Activated T-cell treated with anti-CD3 and anti-CD28 coated beads, Interleukin-2, amount 50 U/mL, for 72 hours (primary cell): ENCODE measurements at regions not wholly inside any gene's neighbourhood (a gene's known extent, or its start where the extent isn't known, plus 50 kb on each side); places are given as distances from the start of the nearest gene placed in this dataset.
"Not testable (repeated sequence)": the region's sequence is repeated elsewhere in the genome, so short reads cannot be mapped to it uniquely, and the experiment has no call there.

Source experiments
- ATAC-seq, 2 donors: fragments of 150-1000 bp; cut with Tn5 transposase; replicated peaks in 1 of 2; 2 replicates each; pipeline ENCODE4 v1.10.0; 2021; ENCODE audit warnings: moderate library complexity in 2 of 2, mild to moderate bottlenecking in 1 of 2
- DNase-seq, 2 donors: peaks; one replicate each; pipeline ENCODE4 v3.0.0; 2021 to 2022; ENCODE audit warnings: mixed read lengths in 1 of 2
- H3K27ac Mint-ChIP-seq: one replicate; pipeline ENCODE4 v1.8.0; 2022; ENCODE audit warnings: mild to moderate bottlenecking, moderate library complexity, mixed read lengths
- H3K27me3 Mint-ChIP-seq: one replicate; pipeline ENCODE4 v1.8.0; 2022; ENCODE audit warnings: low read depth, mixed read lengths
- H3K36me3 Mint-ChIP-seq, 2 donors: one replicate each; pipeline ENCODE4 v1.8.0; 2022; ENCODE audit warnings: mixed read lengths in 2 of 2, mild to moderate bottlenecking in 1 of 2; ENCODE audit not compliant: insufficient read depth in 2 of 2
- H3K4me1 Mint-ChIP-seq: one replicate; pipeline ENCODE4 v1.8.0; 2022; ENCODE audit warnings: low read depth, mixed read lengths
- H3K4me3 Mint-ChIP-seq, 2 donors: one replicate each; pipeline ENCODE4 v1.8.0; 2022; ENCODE audit warnings: mild to moderate bottlenecking in 2 of 2, mixed read lengths in 2 of 2, moderate library complexity in 2 of 2
- H3K9me3 Mint-ChIP-seq, 2 donors: one replicate each; pipeline ENCODE4 v1.8.0; 2022; ENCODE audit warnings: mixed read lengths in 2 of 2

- no peaks in the 10 kb centered on the region for H3K36me3 Mint-ChIP-seq
- H3K4me3 Mint-ChIP-seq: no peak overlapping the region
- no peaks in the 10 kb centered on the region for H3K4me1 Mint-ChIP-seq
- peaks cover 3 to 6% of the 10 kb centered on the region in 2 donors for H3K9me3 Mint-ChIP-seq
- no peak overlapping the region for H3K27ac Mint-ChIP-seq
- H3K27me3 Mint-ChIP-seq: no peaks in the 10 kb centered on the region
- DNase-seq: no peak
- ATAC-seq: no peak
Measured at GRCh38 chr4:117549524-117549923, 464.1 kb upstream of the TRAM1L1 start.

- Mint-ChIP-seq H3K27ac (no peak overlapping the region), H3K4me3 (no peak overlapping the region), H3K36me3 (no peaks in the 10 kb centered on the region), H3K27me3 (no peaks in the 10 kb centered on the region), H3K9me3 (peaks cover 3 to 6% of the 10 kb centered on the region in 2 donors), H3K4me1 (no peaks in the 10 kb centered on the region)
- DNase-seq (no peak), ATAC-seq (no peak)
Measured at GRCh38 chr4:117550085-117550484, 464.7 kb upstream of the TRAM1L1 start.

- no peaks in the 10 kb centered on the region for H3K36me3 Mint-ChIP-seq
- no peaks in the 10 kb centered on the region for H3K27me3 Mint-ChIP-seq
- DNase-seq (no peak), ATAC-seq (no peak)
- H3K4me1 Mint-ChIP-seq: no peaks in the 10 kb centered on the region
- no peak overlapping the region for H3K27ac Mint-ChIP-seq
- peaks cover 0 to 6% of the 10 kb centered on the region in 2 donors for H3K9me3 Mint-ChIP-seq
- H3K4me3 Mint-ChIP-seq: no peak overlapping the region
Measured at GRCh38 chr4:117560329-117560728, 474.0 kb upstream of the NDST3 start.

GRCh38 chr4:117574085-117574484 is 460.2 kb upstream of the NDST3 start:
- Mint-ChIP-seq H3K36me3 (no peaks in the 10 kb centered on the region), H3K4me1 (no peaks in the 10 kb centered on the region), H3K27ac (no peak overlapping the region), H3K9me3 (peaks cover 0 to 3% of the 10 kb centered on the region in 2 donors), H3K27me3 (no peaks in the 10 kb centered on the region), H3K4me3 (no peak overlapping the region)
- DNase-seq (no peak), ATAC-seq (no peak)

GRCh38 chr4:117575850-117576249 is 458.4 kb upstream of the NDST3 start:
- no peaks in the 10 kb centered on the region for H3K36me3 Mint-ChIP-seq
- no peaks in the 10 kb centered on the region for H3K27me3 Mint-ChIP-seq
- ATAC-seq: no peak
- H3K4me1 Mint-ChIP-seq: no peaks in the 10 kb centered on the region
- H3K27ac Mint-ChIP-seq: no peak overlapping the region
- DNase-seq: no peak
- no peak overlapping the region for H3K4me3 Mint-ChIP-seq
- peaks cover 0 to 3% of the 10 kb centered on the region in 2 donors for H3K9me3 Mint-ChIP-seq

- Mint-ChIP-seq H3K4me3 (no peak overlapping the region), H3K27ac (no peak overlapping the region), H3K4me1 (no peaks in the 10 kb centered on the region), H3K27me3 (no peaks in the 10 kb centered on the region), H3K36me3 (no peaks in the 10 kb centered on the region), H3K9me3 (peaks cover 0 to 2% of the 10 kb centered on the region in 2 donors)
- DNase-seq (no peak), ATAC-seq (no peak)
Measured at GRCh38 chr4:117577686-117578311, 456.5 kb upstream of the NDST3 start.

- Mint-ChIP-seq H3K9me3 (peaks cover 0 to 2% of the 10 kb centered on the region in 2 donors), H3K27me3 (no peaks in the 10 kb centered on the region), H3K36me3 (no peaks in the 10 kb centered on the region), H3K4me3 (no peak overlapping the region), H3K4me1 (no peaks in the 10 kb centered on the region), H3K27ac (no peak overlapping the region)
- no peak for DNase-seq
- no peak for ATAC-seq
Measured at GRCh38 chr4:117588771-117589170, 445.5 kb upstream of the NDST3 start.

- DNase-seq (no peak), ATAC-seq (no peak)
- Mint-ChIP-seq H3K9me3 (peaks cover 0 to 5% of the 10 kb centered on the region in 2 donors), H3K27me3 (no peaks in the 10 kb centered on the region), H3K4me3 (no peak overlapping the region), H3K4me1 (no peaks in the 10 kb centered on the region), H3K36me3 (peaks cover 0 to 2% of the 10 kb centered on the region in 2 donors), H3K27ac (no peak overlapping the region)
Measured at GRCh38 chr4:117596917-117597480, 437.3 kb upstream of the NDST3 start.

- H3K4me3 Mint-ChIP-seq, H3K27ac Mint-ChIP-seq, DNase-seq: not testable (repeated sequence)
Measured at GRCh38 chr4:117599393-117599792, 434.9 kb upstream of the NDST3 start.

GRCh38 chr4:117600936-117601335 is 433.4 kb upstream of the NDST3 start:
- H3K27ac Mint-ChIP-seq, ATAC-seq, DNase-seq, H3K36me3 Mint-ChIP-seq, H3K27me3 Mint-ChIP-seq, H3K4me1 Mint-ChIP-seq, H3K4me3 Mint-ChIP-seq, H3K9me3 Mint-ChIP-seq: not testable (repeated sequence)

More at GRCh38 chr4:117599393-117599792, 434.9 kb upstream of the NDST3 start:
- H3K27me3 Mint-ChIP-seq, H3K4me1 Mint-ChIP-seq, H3K9me3 Mint-ChIP-seq, H3K36me3 Mint-ChIP-seq, ATAC-seq: not testable (repeated sequence)

- DNase-seq: no peak
- ATAC-seq: no peak
- H3K4me1 Mint-ChIP-seq: no peaks in the 10 kb centered on the region
- H3K27ac Mint-ChIP-seq: no peak overlapping the region
- H3K27me3 Mint-ChIP-seq: no peaks in the 10 kb centered on the region
- H3K36me3 Mint-ChIP-seq: peaks cover 0 to 3% of the 10 kb centered on the region in 2 donors
- no peak overlapping the region for H3K4me3 Mint-ChIP-seq
- peaks cover 13 to 15% of the 10 kb centered on the region in 2 donors for H3K9me3 Mint-ChIP-seq
Measured at GRCh38 chr4:117610706-117611308, 423.5 kb upstream of the NDST3 start.

GRCh38 chr4:117621673-117622072 is 412.6 kb upstream of the NDST3 start:
- H3K36me3 Mint-ChIP-seq: no peaks in the 10 kb centered on the region
- DNase-seq: no peak
- no peaks in the 10 kb centered on the region for H3K4me1 Mint-ChIP-seq
- H3K4me3 Mint-ChIP-seq: no peak overlapping the region
- no peak overlapping the region for H3K27ac Mint-ChIP-seq
- ATAC-seq: no peak
- peaks cover 0 to 2% of the 10 kb centered on the region in 2 donors for H3K9me3 Mint-ChIP-seq
- no peaks in the 10 kb centered on the region for H3K27me3 Mint-ChIP-seq

- Mint-ChIP-seq H3K27me3 (no peaks in the 10 kb centered on the region), H3K9me3 (peaks cover 0 to 2% of the 10 kb centered on the region in 2 donors), H3K27ac (no peak overlapping the region), H3K4me3 (no peak overlapping the region), H3K36me3 (no peaks in the 10 kb centered on the region), H3K4me1 (no peaks in the 10 kb centered on the region)
- no peak for ATAC-seq
- no peak for DNase-seq
Measured at GRCh38 chr4:117623326-117623725, 411.0 kb upstream of the NDST3 start.
